OCI-LY1 (cell line): ENCODE measurements at regions not wholly inside any gene's neighbourhood (a gene's known extent, or its start where the extent isn't known, plus 50 kb on each side); places are given as distances from the start of the nearest gene placed in this dataset.

Source experiments
- H2AFZ ChIP-seq: fragments of 200-600 bp; sonication (generic), shearing (Covaris generic); 2 replicates; pipeline ENCODE4 v1.6.0; 2014; ENCODE audit warnings: antibody characterized with exemption, mild to moderate bottlenecking, low read length
- H3F3A ChIP-seq: fragments of 200-600 bp; sonication (generic), shearing (Covaris generic); 2 replicates; pipeline ENCODE4 v1.6.0; 2014; ENCODE audit warnings: mild to moderate bottlenecking, antibody characterized with exemption, low read length, moderate library complexity; ENCODE audit not compliant: insufficient read depth
- H3K27ac ChIP-seq: fragments of 200-600 bp; sonication (generic); 2 replicates; pipeline ENCODE4 v1.5.1; 2014; ENCODE audit warnings: low read length, mixed run types, mild to moderate bottlenecking, low read depth; ENCODE audit not compliant: poor library complexity, severe bottlenecking
- H3K27me3 ChIP-seq: fragments of 200-600 bp; sonication (generic); 2 replicates; pipeline ENCODE4 v1.6.0; 2014; ENCODE audit warnings: antibody characterized with exemption, mild to moderate bottlenecking, low read length, moderate library complexity; ENCODE audit not compliant: insufficient read depth
- H3K36me3 ChIP-seq: fragments of 200-600 bp; sonication (generic); 2 replicates; pipeline ENCODE4 v1.6.1; 2014; ENCODE audit warnings: mild to moderate bottlenecking, antibody characterized with exemption, low read length, moderate library complexity, mixed read lengths; ENCODE audit not compliant: insufficient read depth
- H3K4me1 ChIP-seq: fragments of 200-600 bp; sonication (generic); 2 replicates; pipeline ENCODE4 v1.5.1; 2014; ENCODE audit warnings: mild to moderate bottlenecking, low read length, moderate library complexity; ENCODE audit not compliant: insufficient read depth, severe bottlenecking
- H3K4me2 ChIP-seq: fragments of 200-600 bp; sonication (generic), shearing (Covaris generic); 2 replicates; pipeline ENCODE4 v1.6.1; 2014; ENCODE audit warnings: low read length
- H3K4me3 ChIP-seq: fragments of 200-600 bp; sonication (generic); 2 replicates; pipeline ENCODE4 v1.5.1; 2014; ENCODE audit warnings: low read length, low read depth, mild to moderate bottlenecking, mixed read lengths; ENCODE audit not compliant: poor library complexity, severe bottlenecking
- H3K79me2 ChIP-seq: fragments of 200-600 bp; shearing (Covaris generic); 2 replicates; pipeline ENCODE4 v1.6.1; 2016; ENCODE audit warnings: mixed run types, low read length, mixed read lengths; ENCODE audit not compliant: insufficient read depth
- H3K9ac ChIP-seq: fragments of 200-600 bp; sonication (generic), shearing (Covaris generic); 2 replicates; pipeline ENCODE4 v1.6.1; 2014; ENCODE audit warnings: mild to moderate bottlenecking, low read length, mixed read lengths
- H3K9me2 ChIP-seq: fragments of 200-600 bp; sonication (generic), shearing (Covaris generic); 2 replicates; pipeline ENCODE4 v1.6.1; 2014; ENCODE audit warnings: low read depth, mild to moderate bottlenecking, low read length, mixed read lengths
- H3K9me3 ChIP-seq: fragments of 200-600 bp; shearing (Covaris generic); 2 replicates; pipeline ENCODE4 v1.6.1; 2014; ENCODE audit warnings: low read length, mixed read lengths
- H4K20me1 ChIP-seq: fragments of 200-600 bp; sonication (generic), shearing (Covaris generic); 2 replicates; pipeline ENCODE4 v1.6.0; 2016; ENCODE audit warnings: mild to moderate bottlenecking, low read length; ENCODE audit not compliant: insufficient read depth
- EZH2 ChIP-seq: fragments of 200-600 bp; sonication (generic), shearing (Covaris generic); IDR thresholded peaks from 2 replicates; pipeline ENCODE4 v1.8.0; 2017; ENCODE audit warnings: borderline replicate concordance, mixed run types, mild to moderate bottlenecking, antibody characterized with exemption, low read length, moderate library complexity, mixed read lengths
- TF ChIP-seq, protein P1 (sequence below): fragments of 200-600 bp; sonication (generic), shearing (Covaris generic); IDR thresholded peaks from 2 replicates; pipeline ENCODE4 v1.5.1; 2017; ENCODE audit warnings: mild to moderate bottlenecking, antibody characterized with exemption, low read length, moderate library complexity, mixed read lengths

DNA sequence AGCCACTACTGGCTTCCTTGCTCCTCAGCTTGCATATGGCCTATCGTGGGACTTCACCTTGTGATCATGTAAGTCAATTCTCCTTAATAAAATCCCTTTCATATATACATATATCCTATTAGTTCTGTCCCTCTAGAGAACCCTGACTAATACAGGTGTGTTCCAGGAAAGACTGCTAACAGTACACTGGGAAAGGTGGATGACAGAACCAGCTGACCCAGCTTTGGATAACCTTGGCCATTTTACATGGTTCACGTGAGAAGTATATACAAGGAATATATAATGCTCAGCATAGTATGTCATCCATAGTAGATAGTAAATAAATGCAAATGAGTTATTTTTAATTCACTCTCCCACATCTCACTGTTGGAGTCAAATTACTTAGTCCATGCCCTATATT, 1003.5 kb downstream of the SORCS3 start:
- H3K4me1 ChIP-seq = no peaks in the 10 kb centered on the region
- H3K4me3 ChIP-seq = no peak overlapping the region
- H3K27ac ChIP-seq = no peak overlapping the region
- no peak overlapping the region for H3K4me2 ChIP-seq
- no peaks in the 10 kb centered on the region for H3K36me3 ChIP-seq
- H3K9me3 ChIP-seq = no peaks in the 10 kb centered on the region
- TF ChIP-seq, protein P1, sequence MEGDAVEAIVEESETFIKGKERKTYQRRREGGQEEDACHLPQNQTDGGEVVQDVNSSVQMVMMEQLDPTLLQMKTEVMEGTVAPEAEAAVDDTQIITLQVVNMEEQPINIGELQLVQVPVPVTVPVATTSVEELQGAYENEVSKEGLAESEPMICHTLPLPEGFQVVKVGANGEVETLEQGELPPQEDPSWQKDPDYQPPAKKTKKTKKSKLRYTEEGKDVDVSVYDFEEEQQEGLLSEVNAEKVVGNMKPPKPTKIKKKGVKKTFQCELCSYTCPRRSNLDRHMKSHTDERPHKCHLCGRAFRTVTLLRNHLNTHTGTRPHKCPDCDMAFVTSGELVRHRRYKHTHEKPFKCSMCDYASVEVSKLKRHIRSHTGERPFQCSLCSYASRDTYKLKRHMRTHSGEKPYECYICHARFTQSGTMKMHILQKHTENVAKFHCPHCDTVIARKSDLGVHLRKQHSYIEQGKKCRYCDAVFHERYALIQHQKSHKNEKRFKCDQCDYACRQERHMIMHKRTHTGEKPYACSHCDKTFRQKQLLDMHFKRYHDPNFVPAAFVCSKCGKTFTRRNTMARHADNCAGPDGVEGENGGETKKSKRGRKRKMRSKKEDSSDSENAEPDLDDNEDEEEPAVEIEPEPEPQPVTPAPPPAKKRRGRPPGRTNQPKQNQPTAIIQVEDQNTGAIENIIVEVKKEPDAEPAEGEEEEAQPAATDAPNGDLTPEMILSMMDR = no peak
- no peak for TF ChIP-seq EZH2
- no peaks in the 10 kb centered on the region for H4K20me1 ChIP-seq
- H2AFZ ChIP-seq = no peak overlapping the region
- no peaks in the 10 kb centered on the region for H3K9me2 ChIP-seq
- no peaks in the 10 kb centered on the region for H3F3A ChIP-seq
- no peaks in the 10 kb centered on the region for H3K27me3 ChIP-seq
- H3K9ac ChIP-seq = no peak overlapping the region
- H3K79me2 ChIP-seq = no peaks in the 10 kb centered on the region

DNA sequence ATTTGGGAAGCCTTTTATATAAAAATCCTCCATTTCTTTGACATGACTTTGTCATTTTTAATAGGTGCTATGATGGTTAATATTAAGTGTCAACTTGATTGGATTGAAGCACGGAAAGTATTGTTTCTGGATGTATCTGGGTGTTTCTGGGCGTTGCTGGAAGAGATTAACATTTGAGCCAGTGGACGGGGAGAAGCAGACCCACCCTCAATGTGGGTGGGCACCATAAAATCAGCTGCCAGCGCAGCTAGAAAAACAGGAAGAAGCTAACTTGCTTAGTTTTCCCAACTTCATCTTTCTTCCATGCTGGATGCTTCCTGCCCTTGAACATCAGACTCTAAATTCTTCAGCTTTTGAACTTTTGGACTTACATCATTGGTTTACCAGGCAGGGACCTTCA, 1003.0 kb downstream of the SORCS3 start:
- TF ChIP-seq, protein P1 = no peak
- no peak for TF ChIP-seq EZH2
- Histone ChIP-seq H3K4me3 (no peak overlapping the region), H2AFZ (no peak overlapping the region), H3K27me3 (no peaks in the 10 kb centered on the region), H3K9ac (no peak overlapping the region), H3K9me3 (no peaks in the 10 kb centered on the region), H3K4me2 (no peak overlapping the region), H3K9me2 (no peaks in the 10 kb centered on the region), H3K79me2 (no peaks in the 10 kb centered on the region), H4K20me1 (no peaks in the 10 kb centered on the region), H3F3A (no peaks in the 10 kb centered on the region), H3K4me1 (no peaks in the 10 kb centered on the region), H3K36me3 (no peaks in the 10 kb centered on the region), H3K27ac (no peak overlapping the region)

DNA sequence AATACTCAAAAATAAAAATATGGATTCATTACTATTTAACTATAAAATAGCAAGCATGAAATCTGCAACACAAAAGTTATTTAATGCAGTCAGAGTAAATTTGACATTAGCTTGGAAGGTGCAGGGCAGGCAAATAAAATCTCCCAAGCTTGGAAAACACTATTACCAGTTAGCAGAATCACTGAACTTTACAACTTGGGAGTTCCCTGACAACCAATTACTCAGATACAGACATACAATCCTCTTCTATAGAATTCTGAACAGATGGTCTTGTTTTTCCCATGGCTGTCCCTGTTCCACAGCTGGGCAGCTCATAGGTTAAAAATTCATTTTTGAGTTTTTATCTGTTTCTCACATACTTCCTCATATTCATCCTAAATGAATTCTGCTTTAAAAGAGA, 1002.6 kb downstream of the SORCS3 start:
- Histone ChIP-seq H3K4me3 (no peak overlapping the region), H3K9ac (no peak overlapping the region), H3K27ac (no peak overlapping the region), H3K27me3 (no peaks in the 10 kb centered on the region), H3F3A (no peaks in the 10 kb centered on the region), H3K79me2 (no peaks in the 10 kb centered on the region), H3K4me1 (no peaks in the 10 kb centered on the region), H3K9me2 (no peaks in the 10 kb centered on the region), H3K9me3 (no peaks in the 10 kb centered on the region), H3K4me2 (no peak overlapping the region), H3K36me3 (no peaks in the 10 kb centered on the region), H4K20me1 (no peaks in the 10 kb centered on the region), H2AFZ (no peak overlapping the region)
- TF ChIP-seq, protein P1 = no peak
- TF ChIP-seq EZH2 = no peak
